HG02938 (cell line): ENCODE measurements at regions not wholly inside any gene's neighbourhood (a gene's known extent, or its start where the extent isn't known, plus 50 kb on each side); places are given as distances from the start of the nearest gene placed in this dataset.

ENCODE experiments used
- ATAC-seq: cut with Tn5 transposase; IDR thresholded peaks from one replicate; pipeline ENCODE4 v1.9.1; 2021; ENCODE audit warnings: mild to moderate bottlenecking, moderate library complexity; ENCODE audit not compliant: unreplicated experiment

DNA sequence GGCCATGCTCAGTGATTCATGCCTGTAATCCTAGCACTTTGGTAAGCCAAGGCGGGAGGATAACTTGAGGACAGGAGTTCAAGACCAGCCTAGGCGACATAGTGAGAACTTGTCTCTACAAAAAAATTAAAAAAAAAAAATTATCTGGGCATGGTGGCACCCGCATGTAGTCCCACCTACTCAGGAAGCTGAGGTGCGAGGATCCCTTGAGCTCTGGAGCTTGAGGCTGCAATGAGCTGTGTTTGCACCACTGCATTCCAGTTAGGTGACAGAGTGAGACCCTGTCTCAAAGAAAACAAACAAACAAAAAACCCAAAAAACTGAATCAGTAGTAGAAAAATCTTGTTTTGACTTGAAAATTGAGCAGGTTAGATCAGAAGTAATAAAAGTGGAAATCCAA lies 67.1 kb upstream of the IPO9 start:
- no peak for ATAC-seq

GRCh38 chr1:201762381-201762780 lies 66.6 kb upstream of the IPO9 start:
- no peak for ATAC-seq

DNA sequence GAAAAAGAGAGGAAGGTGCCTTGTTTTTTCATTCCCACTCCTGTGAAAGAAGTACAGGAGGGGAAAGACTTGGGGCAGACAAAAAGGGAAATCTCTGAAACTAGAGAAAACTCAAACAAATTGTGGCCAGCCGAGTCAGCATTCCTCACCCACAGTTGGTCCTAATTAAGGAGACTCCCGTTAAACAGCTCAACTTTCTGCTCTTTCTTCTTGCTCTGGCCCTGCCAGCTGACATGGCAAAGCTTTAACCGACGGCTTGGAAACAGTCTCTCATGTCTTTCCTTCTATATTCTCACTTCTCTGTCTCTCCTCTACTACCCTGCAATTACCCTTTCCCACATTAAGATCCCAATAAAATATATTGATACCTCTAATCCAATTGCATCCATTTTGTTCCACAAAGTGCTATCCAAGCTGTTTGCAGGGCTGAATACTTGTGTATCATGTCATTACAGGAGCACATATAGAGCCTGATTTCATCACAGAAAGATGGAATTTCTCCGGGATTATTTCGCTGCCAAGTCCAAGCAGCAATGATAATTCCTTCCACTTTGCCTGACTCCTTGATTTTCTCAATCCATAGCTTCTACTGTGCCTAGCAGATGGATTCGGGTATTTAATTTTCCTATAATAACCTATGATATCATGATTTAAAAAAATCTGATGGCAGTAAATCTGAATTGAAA lies 65.4 kb upstream of the IPO9 start:
- ATAC-seq = no peak

- no peak for ATAC-seq
These were observed 64.8 kb upstream of the IPO9 start for GRCh38 chr1:201764166-201764565.

DNA sequence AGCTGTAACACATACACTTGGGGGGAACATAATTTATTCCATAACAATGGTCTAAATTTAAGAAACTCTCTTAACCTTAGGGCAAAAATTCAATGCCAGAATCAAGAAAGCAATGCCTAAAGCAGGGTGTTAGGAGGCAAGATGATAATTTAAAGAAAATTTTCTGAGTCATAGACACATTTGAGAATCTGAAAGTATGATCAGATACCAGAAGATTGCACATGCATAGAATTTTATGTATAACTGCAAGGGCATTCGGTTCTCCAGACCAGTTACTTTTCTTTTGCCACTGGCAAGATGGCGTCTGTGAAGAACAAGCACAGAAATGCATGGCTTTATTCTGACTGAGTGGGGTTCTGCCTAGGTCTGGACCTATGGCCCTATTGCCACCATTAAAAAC lies 64.4 kb upstream of the IPO9 start:
- ATAC-seq = no peak

- ATAC-seq = no peak
These were observed 62.7 kb upstream of the IPO9 start for GRCh38 chr1:201766131-201766866.

DNA sequence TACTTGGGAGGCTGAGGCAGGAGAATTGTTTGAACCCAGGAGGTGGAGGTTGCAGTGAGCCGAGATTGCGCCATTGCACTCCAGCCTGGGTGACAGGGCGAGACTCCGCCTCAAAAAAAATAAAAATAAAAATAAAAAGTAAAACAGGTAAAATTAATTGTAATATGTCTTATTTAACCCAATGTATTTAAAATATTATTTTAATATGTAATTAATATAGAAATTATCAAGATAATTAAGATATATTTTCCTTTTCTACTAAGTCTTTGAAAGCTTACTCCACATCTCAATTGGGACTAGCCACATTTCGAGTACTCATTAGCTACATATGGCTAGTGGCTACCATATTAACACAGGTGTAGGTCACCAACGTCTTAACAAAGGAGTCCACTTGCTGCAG lies 61.6 kb upstream of the IPO9 start:
- no peak for ATAC-seq

DNA sequence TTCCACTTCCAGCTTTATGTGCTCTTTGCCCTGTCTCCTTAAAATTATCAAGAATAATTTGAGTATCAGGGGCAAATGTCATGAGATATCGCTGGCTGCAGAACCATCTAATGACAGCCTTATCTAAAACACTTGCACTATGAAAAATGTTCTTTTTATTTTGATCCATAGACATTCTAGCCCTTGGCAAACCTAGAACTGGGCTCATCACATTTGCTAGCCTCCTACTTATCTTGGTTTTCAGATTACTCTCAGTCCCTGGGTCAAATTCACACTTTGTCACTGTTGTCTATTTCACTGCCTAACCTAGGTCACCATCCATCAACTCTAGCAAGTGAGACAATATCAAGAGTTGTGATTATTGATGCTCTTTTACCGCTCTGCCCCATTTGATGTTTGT lies 59.9 kb upstream of the IPO9 start:
- ATAC-seq = no peak

DNA sequence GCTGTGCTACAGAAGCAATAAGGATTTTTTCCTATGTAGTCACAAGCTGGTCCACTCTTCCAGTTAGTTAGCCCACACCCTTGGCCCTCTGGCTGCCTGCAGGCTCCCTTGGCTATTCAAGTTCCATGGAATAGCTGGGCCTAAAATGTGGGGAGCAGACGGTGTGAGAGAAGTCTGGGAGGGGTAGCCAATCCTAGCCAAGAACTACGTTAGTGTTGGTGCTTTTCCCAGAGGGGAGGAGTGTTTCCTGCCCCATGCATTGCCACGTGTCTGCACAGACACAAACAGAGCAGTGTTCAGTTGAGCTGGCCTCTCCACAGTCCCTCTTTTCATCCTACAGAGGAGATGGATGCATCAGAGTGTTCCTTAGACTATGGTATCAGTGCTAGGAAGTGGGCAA lies 59.0 kb upstream of the IPO9 start:
- ATAC-seq = no peak

- ATAC-seq = no peak
These were observed 57.5 kb upstream of the IPO9 start for GRCh38 chr1:201771466-201771865.

DNA sequence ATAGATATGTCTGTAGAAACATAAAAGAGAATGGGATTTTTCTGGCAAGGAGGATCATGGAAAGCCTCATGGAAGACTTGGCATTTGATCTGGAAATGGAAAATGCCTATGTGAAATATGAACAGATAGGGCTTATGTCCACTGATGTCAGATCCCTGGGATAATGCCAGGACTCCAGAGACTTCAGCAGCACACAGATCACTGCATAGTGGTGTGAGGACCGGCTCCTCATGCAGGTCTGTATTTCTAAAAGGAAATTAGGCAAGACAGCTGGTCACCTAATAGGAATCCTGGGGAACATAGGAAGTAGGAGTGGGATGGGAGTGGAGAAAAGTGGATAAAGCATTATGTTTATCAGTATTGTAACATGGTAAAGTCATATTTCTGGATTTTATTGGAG lies 56.8 kb upstream of the IPO9 start:
- no peak for ATAC-seq

- ATAC-seq = no peak
These were observed 55.2 kb upstream of the IPO9 start for GRCh38 chr1:201773764-201774163.

DNA sequence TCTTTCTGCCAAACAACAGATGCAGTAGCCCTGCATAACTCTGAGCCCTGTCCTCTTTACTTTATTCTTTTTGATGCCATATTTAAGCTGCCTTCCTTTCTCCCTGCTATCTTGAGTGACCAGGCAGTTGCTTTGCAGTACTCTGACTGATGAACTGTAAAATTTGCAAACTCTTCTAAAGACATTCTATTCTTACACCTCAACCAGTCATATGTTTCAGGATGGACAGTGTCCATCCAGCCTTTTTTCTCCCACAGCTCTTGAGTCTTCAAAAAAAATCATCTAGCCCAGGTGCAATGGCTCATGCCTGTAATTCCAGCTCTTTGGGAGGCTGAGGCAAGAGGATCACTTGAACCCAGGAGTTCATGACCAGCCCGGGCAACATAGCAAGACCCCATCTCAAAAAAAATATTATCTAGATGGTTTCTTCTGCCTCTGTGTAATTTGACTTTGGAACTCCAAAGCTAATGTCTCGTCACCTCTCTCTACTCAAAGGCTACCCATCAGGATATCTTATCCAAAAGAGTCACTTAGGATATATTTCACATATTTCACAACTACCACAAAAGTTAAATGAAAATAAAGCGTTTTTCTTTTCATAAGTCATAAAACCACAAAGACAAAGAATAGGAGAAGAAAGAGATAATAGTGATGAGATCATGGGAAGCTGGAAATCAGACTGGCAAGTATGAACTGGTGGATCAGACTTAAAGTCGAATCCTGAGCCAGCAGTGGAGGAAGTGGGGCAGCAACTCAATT lies 54.6 kb upstream of the IPO9 start:
- no peak for ATAC-seq

- no peak for ATAC-seq
These were observed 54.0 kb upstream of the IPO9 start for GRCh38 chr1:201774983-201775344.

- ATAC-seq = no peak
These were observed 53.6 kb upstream of the IPO9 start for GRCh38 chr1:201775380-201775779.

DNA sequence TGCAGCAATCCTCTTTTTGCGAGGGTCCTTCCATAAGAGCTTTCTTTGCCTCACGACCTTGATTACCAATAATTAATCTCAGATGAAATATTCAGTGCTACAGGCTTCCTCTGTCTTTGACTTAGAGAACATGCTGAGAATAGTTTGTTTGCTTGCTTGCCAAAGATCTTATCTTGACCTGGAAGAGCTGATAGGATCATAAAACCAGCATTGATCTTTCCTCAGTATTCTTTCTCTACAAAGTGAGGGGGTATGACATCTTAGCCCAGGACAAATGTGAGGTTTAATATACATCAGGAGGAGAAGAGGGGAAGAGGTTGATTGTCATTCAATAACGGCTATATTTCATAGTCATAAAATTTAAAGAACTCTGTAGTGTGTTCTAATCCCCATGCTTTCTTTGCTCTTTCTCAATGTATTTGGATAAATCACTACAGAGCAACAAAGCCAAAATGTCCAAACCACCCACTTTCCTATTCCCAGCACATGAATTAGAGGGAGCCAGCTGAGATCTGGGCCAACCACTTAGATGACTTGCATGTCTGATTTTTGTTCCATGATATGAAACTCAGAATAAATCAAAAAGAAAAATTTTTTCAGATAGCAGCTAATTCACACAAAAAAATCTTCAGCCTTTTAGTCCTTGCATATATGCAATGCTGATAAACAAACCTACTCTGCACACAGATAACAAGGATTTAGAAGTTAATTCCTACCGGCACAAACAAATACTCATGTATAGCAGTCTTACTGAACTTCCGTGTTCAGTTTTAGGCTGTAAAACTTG lies 50.5 kb upstream of the IPO9 start:
- ATAC-seq = no peak
